ENCODE measurements at regions not wholly inside any gene's neighbourhood (a gene's known extent, or its start where the extent isn't known, plus 50 kb on each side); places are given as distances from the start of the nearest gene placed in this dataset.

DNA sequence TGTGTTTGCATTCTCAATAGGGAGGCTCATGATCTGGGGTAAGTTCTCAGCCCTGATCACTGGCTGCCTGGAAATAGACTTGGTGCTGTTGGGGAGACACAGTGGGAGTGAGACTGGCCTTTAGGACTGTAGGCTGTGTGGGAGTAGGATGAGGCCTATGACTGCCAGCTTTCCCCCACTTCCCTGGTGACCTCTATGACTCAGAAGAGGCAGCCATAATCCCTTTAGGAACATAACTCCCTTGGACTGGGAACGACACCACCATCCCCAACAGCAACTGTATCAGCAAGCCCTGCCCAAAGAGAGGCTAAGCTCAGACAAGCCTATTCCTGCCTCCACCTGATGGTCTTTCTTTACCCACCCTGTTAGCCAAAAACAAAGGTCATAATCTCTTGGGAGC is 91.3 kb downstream of the SUCNR1 start:
- Histone ChIP-seq H3K79me2 (ENCODE audit: control insufficient read depth, insufficient read depth, low read length) (no peaks in the 10 kb centered on the region), H3K9ac (ENCODE audit: low read length) (no peak overlapping the region), H4K20me1 (ENCODE audit: control insufficient read depth, insufficient read depth, low read length, poor library complexity, severe bottlenecking) (no peaks in the 10 kb centered on the region), H2AFZ (ENCODE audit: insufficient read depth, low read depth, low read length, poor library complexity, severe bottlenecking) (no peak overlapping the region), H3K27ac (ENCODE audit: low read length in 2 of 2) (no peak overlapping the region), H3K36me3 (replicated peaks in 1 of 2; ENCODE audit: control extremely low read depth in 1 of 2, control insufficient read depth in 1 of 2, extremely low read depth in 1 of 2, insufficient read depth in 2 of 2, low read length in 1 of 2) (no peaks in the 10 kb centered on the region), H3K27me3 (replicated peaks in 1 of 4; ENCODE audit: control extremely low read depth in 1 of 4, control insufficient read depth in 3 of 4, insufficient read depth in 4 of 4, low read length in 3 of 4) (no peaks in the 10 kb centered on the region), H3K4me2 (replicated peaks; ENCODE audit: low read depth, low read length, poor library complexity, severe bottlenecking) (no peak overlapping the region), H3K9me3 (ENCODE audit: control extremely low read depth in 1 of 3, control insufficient read depth in 2 of 3, insufficient read depth in 1 of 3, low read length in 2 of 3) (no peaks in the 10 kb centered on the region), H3K4me3 (ENCODE audit: control extremely low read depth in 1 of 5, extremely low read depth in 1 of 5, insufficient read depth in 1 of 5, low read depth in 2 of 5, low read length in 4 of 5) (no peak overlapping the region), H3K4me1 (ENCODE audit: control insufficient read depth in 2 of 2, insufficient read depth in 2 of 2, low read length in 2 of 2) (no peaks in the 10 kb centered on the region)
- H3K4me3 Mint-ChIP-seq, result no peak overlapping the region
- ChIA-PET CTCF (no interaction called here), POLR2A (no interaction called here)
- intact Hi-C loops (cut with micrococcal nuclease), result no loop called here
- no peak overlapping the region for H3K27ac Mint-ChIP-seq
- DNase-seq (no peak), ATAC-seq (ENCODE audit: low read depth) (no peak)
- WGBS (ENCODE audit: insufficient coverage), result 100% methylated on average over 1 of the region's 1 CpG
- TF ChIP-seq EZH2 (IDR thresholded peaks at IDR 0.05; ENCODE audit: borderline replicate concordance, insufficient read depth, low read depth, low read length, poor library complexity, severe bottlenecking), result no peak
- TF ChIP-seq, protein P1, sequence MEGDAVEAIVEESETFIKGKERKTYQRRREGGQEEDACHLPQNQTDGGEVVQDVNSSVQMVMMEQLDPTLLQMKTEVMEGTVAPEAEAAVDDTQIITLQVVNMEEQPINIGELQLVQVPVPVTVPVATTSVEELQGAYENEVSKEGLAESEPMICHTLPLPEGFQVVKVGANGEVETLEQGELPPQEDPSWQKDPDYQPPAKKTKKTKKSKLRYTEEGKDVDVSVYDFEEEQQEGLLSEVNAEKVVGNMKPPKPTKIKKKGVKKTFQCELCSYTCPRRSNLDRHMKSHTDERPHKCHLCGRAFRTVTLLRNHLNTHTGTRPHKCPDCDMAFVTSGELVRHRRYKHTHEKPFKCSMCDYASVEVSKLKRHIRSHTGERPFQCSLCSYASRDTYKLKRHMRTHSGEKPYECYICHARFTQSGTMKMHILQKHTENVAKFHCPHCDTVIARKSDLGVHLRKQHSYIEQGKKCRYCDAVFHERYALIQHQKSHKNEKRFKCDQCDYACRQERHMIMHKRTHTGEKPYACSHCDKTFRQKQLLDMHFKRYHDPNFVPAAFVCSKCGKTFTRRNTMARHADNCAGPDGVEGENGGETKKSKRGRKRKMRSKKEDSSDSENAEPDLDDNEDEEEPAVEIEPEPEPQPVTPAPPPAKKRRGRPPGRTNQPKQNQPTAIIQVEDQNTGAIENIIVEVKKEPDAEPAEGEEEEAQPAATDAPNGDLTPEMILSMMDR (IDR thresholded peaks at IDR 0.05), result no peak
- H3K27me3 Mint-ChIP-seq, result peaks cover 6% of the 10 kb centered on the region
- no peaks in the 10 kb centered on the region for H3K4me1 Mint-ChIP-seq
- H3K9me3 Mint-ChIP-seq (ENCODE audit: insufficient read depth), result no peaks in the 10 kb centered on the region

DNA sequence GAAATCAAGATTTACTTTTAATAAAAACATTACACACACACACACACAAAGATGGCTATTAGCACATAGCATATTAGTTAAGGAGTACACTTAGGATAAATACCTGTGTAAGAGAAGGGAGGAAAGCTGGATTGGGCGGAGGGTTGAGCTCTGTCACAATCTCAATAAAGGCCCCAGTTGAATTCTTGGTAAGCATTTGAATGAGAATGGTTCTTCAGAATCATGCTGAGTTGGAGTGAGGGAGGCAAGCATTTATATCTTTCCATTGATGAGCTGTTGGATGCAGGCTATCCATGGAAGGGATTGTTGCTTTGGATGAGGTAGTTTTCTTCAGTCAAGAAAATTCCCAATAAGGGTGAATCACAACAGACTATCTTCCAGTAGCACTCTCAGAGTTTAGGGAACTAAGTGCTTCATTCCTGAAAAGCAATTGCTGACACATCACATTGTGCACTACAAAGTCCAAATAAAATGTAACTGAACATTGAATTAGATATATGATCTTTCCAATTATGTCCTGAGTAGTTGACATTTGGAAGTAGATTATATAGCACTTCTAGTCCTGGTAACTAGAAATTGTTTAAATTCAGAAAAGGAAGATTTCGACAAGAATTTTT is 95.7 kb downstream of the SUCNR1 start:
- H3K27ac ChIP-seq (ENCODE audit: low read length in 2 of 2), result no peak overlapping the region
- ATAC-seq (ENCODE audit: low read depth) (no peak), DNase-seq (no peak)
- intact Hi-C loops (cut with micrococcal nuclease), result no loop called here
- no peak overlapping the region for H3K4me2 ChIP-seq (replicated peaks; ENCODE audit: low read depth, low read length, poor library complexity, severe bottlenecking)
- H3K27me3 ChIP-seq (replicated peaks in 1 of 4; ENCODE audit: control extremely low read depth in 1 of 4, control insufficient read depth in 3 of 4, insufficient read depth in 4 of 4, low read length in 3 of 4), result no peaks in the 10 kb centered on the region
- no peaks in the 10 kb centered on the region for H3K4me1 ChIP-seq (ENCODE audit: control insufficient read depth in 2 of 2, insufficient read depth in 2 of 2, low read length in 2 of 2)
- TF ChIP-seq EZH2 (IDR thresholded peaks at IDR 0.05; ENCODE audit: borderline replicate concordance, insufficient read depth, low read depth, low read length, poor library complexity, severe bottlenecking), result no peak
- TF ChIP-seq, protein P1 (IDR thresholded peaks at IDR 0.05), result no peak
- H4K20me1 ChIP-seq (ENCODE audit: control insufficient read depth, insufficient read depth, low read length, poor library complexity, severe bottlenecking), result no peaks in the 10 kb centered on the region
- Mint-ChIP-seq H3K27ac (no peak overlapping the region), H3K4me3 (no peak overlapping the region), H3K4me1 (no peaks in the 10 kb centered on the region), H3K27me3 (peaks cover 6% of the 10 kb centered on the region), H3K9me3 (ENCODE audit: insufficient read depth) (no peaks in the 10 kb centered on the region)
- POLR2A ChIA-PET, result no interaction called here
- H2AFZ ChIP-seq (ENCODE audit: insufficient read depth, low read depth, low read length, poor library complexity, severe bottlenecking), result no peak overlapping the region
- CTCF ChIA-PET, result no interaction called here
- no peaks in the 10 kb centered on the region for H3K36me3 ChIP-seq (replicated peaks in 1 of 2; ENCODE audit: control extremely low read depth in 1 of 2, control insufficient read depth in 1 of 2, extremely low read depth in 1 of 2, insufficient read depth in 2 of 2, low read length in 1 of 2)
- H3K9ac ChIP-seq (ENCODE audit: low read length), result no peak overlapping the region
- no peaks in the 10 kb centered on the region for H3K9me3 ChIP-seq (ENCODE audit: control extremely low read depth in 1 of 3, control insufficient read depth in 2 of 3, insufficient read depth in 1 of 3, low read length in 2 of 3)
- H3K4me3 ChIP-seq (ENCODE audit: control extremely low read depth in 1 of 5, extremely low read depth in 1 of 5, insufficient read depth in 1 of 5, low read depth in 2 of 5, low read length in 4 of 5), result no peak overlapping the region
- no peaks in the 10 kb centered on the region for H3K79me2 ChIP-seq (ENCODE audit: control insufficient read depth, insufficient read depth, low read length)
- 100% methylated on average over 1 of the region's 2 CpGs for WGBS (ENCODE audit: insufficient coverage)

Data from B cell (primary cell).